ENCODE measurements at regions not wholly inside any gene's neighbourhood (a gene's known extent, or its start where the extent isn't known, plus 50 kb on each side); places are given as distances from the start of the nearest gene placed in this dataset.
"Not testable (repeated sequence)": the region's sequence is repeated elsewhere in the genome, so short reads cannot be mapped to it uniquely, and the experiment has no call there.

DNA sequence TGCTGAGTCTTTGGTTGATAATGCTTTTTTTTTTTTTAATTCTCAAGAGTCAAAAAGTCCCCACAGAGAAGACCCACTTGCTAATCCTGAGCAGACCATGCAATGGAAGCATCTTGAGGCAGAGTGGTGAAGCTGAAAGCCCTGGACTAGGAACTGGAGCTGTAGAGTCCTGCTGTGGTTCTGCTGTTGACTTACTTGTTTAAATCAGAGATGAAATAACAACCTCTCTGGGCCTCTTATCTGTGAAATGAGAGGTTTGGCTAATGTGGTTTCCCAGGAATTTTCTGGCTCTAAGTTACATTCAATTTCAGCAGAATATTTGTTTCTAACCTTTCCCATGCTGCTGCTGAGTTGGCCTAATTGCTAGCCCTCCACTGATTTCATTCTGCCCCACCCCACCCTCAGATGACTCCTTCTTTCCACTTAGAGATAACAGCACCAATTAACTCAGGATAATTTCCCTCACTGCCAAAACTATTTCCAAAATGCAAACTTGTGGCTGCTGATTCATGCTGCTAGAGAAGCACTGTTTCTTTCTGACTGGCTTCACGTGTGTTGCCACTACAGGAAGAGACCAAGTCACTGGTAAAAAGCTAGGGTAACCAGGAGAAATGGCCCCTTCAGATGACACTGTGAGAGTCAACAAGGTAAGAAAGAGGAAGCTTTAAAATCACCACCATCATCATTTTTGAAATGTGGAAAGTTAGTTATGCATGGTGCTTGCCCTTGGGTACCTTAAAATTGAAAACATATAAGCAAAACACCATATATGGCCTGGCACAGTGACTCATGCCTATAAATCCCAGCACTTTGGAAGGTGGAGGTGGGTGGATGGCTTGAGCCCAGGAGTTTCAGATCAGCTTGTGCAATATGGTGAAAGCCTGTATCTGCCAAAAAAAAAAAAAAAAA, 326.4 kb downstream of the DCHS2 start:
- DNase-seq (ENCODE audit: low read depth), result peak; percentile 98

DNA sequence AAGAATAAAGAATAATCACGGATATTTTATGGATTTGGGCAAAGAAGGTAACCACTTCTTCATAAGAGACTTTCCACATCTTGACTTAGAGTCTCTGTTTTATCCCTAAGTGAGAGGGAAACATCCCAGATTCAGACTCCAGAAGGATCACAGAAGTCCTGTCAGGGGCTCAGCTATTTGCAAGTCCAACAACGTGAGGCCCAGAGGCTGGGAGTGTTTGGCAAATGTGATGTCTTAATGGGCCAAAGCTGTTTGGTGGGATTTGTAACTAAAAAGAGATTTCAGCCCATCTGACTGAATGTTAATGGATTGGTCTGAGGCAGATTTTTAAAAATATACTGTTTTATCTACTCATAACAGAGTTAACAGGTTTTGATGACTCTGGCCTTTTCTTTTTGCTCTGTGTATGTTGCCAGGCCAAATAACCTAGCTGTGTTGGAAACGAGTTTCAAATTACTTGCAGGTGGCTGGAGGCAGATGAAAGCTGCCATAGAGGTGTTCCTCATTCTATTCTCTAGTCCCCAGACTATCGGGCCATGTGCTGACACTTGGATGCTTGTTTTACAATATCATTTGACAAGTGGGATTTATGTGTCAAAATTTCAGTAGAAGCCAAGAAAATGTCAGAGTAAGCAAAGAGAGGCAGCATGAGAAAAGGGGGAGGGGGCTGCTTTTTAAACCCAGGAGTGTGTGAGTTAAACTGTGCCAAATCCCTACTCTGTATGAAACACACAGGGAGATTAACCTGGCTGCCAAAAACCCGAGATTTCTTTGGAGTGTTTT, 330.9 kb downstream of the DCHS2 start:
- DNase-seq (ENCODE audit: low read depth), result no peak

GRCh38 chr4:154158361-154159155, 333.0 kb downstream of the DCHS2 start:
- no peak for DNase-seq (ENCODE audit: low read depth)

GRCh38 chr4:154152546-154152945, 339.1 kb downstream of the DCHS2 start:
- no peak for DNase-seq (ENCODE audit: low read depth)

GRCh38 chr4:154149236-154149635, 342.4 kb downstream of the DCHS2 start:
- DNase-seq (ENCODE audit: low read depth), result not testable (repeated sequence)

DNA sequence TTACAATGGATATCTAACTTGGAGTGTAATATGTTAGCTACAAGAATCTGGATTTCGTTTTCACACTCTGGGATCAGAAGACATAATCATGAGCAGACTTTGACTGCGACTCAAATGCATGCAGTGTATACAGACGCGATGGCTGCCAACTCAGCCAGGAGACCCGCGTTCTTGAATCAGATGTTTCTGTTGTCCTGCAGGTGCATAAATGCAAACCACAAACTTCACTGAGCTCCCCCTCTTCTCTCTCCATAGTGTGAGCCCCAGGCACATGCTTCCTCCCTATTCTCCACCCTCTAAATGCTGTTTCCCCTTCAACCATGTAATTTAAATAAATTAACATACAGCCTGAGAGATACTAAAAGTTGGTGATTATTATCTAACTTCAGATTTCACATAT, 347.9 kb downstream of the DCHS2 start:
- DNase-seq (ENCODE audit: low read depth), result no peak

- no peak for DNase-seq (ENCODE audit: low read depth)
Observed at GRCh38 chr4:154142664-154143063, 348.9 kb downstream of the DCHS2 start.

GRCh38 chr4:154140869-154141268, 350.7 kb downstream of the DCHS2 start:
- DNase-seq (ENCODE audit: low read depth), result no peak

GRCh38 chr4:154137320-154137905, 348.5 kb upstream of the SFRP2 start:
- DNase-seq (ENCODE audit: low read depth), result no peak

DNA sequence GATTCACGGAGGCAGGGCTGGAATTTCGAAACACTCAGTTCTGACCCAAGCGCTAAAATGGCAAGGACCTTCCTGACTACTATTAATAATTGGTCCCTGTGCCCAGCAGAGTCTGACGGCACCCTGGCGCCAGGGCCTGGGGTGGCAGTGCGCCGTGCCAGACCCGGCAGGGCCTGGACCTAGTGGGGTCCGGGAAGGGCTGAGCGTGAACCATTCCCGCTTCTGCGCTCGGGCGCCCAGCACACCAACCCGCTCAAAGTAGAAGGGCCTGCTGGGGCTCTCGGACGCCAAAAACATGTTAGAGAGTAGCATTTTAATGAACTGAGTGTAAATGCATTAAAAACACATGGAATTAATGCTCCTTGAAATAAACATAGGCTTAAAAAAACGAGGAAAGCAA, 346.7 kb upstream of the SFRP2 start:
- no peak for DNase-seq (ENCODE audit: low read depth)

- DNase-seq (ENCODE audit: low read depth), result peak; percentile 27
Observed at GRCh38 chr4:154132406-154132805, 343.5 kb upstream of the SFRP2 start.

DNA sequence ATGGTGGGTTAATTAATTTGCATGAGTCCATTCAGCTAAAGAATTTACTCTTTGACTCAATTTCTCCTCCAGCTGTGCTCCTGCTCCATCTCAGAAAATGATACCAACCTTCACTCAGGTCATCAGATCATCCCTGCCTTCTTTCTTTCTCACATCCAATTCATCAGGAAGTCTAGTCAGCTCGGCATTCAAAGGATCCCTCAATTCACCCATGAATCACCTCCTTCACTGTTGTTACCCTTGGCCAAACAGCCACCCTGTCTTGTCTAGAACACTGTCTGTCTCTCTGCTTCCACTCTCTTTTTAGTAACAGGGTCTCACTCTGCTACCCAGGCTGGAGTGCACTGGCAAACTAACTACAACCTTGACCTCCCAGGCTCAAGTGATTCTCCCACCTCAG, 337.4 kb upstream of the SFRP2 start:
- peak; percentile 55 for DNase-seq (ENCODE audit: low read depth)

DNA sequence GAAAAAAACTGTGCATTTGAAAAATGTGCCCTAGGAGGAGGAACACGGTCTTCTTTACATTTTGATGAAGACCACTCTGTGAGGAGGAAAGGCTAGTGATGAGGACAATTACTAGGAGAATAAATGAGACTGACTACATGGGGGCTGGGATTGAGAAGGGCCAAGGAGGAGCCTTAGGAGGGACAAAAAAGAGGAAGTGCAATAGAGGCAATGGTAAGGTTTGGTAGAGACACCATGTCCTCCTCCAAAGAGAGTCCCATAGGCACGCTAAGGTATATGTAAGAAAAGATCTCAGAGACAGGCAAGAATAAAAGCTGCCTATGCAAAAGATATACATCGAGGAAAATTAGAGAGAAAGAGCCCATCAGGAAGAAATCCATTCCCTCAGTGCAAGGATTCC, 336.5 kb upstream of the SFRP2 start:
- DNase-seq (ENCODE audit: low read depth), result no peak

- DNase-seq (ENCODE audit: low read depth), result peak; percentile 95
Observed at GRCh38 chr4:154124539-154125255, 335.8 kb upstream of the SFRP2 start.

DNA sequence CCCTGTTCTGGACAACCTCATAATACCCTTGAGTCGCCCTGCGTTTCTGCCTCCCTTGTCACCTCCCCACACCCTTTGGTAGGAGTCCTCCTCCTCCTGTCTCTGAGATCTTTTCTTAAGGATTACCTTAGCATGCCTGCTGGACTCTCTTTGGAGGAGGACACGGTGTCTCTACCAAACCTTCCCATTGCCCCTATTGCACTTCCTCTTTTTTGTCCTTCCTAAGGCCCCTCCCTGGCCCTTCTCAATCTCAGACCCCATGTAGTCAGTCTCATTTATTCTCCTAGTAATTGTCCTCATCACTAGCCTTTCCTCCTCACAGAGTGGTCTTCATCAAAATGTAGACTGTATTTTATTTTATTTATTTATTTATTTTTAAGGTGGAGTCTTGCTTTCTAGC, 335.0 kb upstream of the SFRP2 start:
- DNase-seq (ENCODE audit: low read depth), result no peak

DNA sequence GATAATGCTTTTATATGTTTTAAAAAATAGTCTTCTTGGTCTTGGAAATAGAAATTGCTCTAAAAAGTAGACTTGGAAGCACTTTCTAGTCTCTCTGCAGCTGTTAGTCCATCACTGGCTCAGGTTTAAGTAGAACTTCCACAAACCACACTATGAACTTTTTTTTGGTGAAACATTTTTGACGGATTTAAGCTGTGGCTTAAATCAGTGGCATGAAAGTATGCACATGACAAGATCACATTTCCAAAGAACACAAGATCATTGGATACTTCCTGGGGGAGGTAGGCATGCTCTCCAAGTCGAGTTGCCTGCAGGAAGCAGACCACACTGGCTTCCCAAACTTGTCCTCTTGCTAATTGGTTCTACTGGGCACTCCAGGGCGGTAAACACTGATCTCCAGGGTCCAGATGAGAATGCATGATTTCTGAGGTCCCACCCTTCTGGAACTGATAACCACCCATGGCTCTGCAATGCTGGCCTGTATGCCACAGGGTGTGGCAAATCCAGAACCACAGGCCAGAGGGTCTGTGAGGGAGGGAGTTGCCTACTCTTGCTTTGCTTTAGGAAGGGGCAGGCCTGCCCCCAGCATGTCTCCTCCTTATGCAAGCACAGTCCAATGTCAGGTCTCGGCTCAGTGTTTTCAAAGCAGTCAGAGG, 331.9 kb upstream of the SFRP2 start:
- DNase-seq (ENCODE audit: low read depth), result no peak

DNA sequence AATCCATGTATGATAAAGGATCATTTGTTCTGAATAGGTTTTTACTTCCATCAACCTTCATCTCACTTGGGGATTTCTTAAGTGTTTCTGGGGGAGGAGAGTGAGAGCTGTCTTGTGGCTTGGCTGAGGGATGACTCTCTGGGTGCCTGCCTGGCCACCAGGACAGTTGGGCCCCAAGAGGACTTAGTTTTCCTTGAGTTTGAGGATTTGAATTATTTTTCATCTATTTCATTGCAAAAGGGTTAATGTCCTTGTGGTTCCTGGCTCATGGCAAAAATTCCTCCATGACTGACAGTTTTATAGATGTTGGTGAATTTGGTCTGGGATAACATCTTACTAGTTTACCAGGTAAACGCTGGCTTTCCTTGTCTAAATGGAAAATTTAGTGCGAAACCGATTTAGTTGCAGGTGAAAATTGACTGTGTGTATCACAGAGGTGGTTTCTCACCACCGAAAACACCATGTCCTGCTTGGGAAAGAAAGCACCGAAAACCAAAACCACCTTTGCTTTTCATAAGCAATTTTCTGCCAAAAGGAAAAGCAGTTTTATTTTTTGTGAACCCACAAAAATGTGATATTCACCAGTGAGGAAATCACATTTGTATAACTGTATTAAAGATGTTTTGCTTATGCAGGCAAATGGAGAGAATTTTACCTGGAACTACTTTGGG, 331.3 kb upstream of the SFRP2 start:
- no peak for DNase-seq (ENCODE audit: low read depth)

- DNase-seq (ENCODE audit: low read depth), result peak; percentile 21
Observed at GRCh38 chr4:154119317-154119716, 330.4 kb upstream of the SFRP2 start.

DNA sequence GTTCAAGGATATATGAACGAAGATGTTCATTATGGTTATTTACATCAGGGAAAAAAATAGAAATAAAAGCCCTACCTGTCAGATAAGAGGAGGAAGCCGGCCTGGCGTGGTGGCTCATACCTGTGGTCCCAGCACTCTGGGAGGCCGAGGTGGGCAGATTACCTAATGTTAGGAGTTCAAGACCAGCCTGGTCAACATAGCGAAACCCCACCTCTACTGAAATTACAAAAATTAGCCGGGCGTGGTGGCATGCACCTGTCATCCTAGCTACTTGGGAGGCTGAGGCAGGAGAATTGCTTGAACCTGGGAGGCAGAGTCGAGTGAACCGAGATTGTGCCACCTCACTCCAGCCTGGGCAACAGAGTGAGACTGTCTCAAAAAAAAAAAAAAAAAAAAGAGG, 328.8 kb upstream of the SFRP2 start:
- not testable (repeated sequence) for DNase-seq (ENCODE audit: low read depth)

DNA sequence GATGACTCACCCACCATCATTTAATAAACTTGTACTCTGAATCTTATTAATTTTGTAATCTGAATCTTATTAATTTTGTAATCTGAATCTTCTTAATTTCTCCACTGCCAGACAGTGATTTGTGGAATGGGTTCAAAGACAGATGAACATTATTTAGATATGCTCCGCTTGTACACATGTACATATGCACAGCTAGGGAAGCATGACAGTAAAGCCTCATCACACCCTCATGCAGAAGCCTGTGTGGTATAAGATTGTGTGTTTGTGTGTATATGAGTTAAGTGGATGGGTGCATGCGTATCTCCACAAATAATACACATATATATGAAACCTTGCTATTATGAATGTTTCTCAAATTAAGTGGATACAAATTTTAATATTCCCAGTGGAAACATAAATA, 318.5 kb upstream of the SFRP2 start:
- DNase-seq (ENCODE audit: low read depth), result no peak

Measured in EH (cell line).